IPS DF 4.7 (cell line): ENCODE measurements at regions not wholly inside any gene's neighbourhood (a gene's known extent, or its start where the extent isn't known, plus 50 kb on each side); places are given as distances from the start of the nearest gene placed in this dataset.

Source experiments
- DNase-seq: peaks from one replicate; pipeline ENCODE4 v3.0.0-alpha.2; 2013; ENCODE audit warnings: low spot score; ENCODE audit errors: extremely low read depth

DNA sequence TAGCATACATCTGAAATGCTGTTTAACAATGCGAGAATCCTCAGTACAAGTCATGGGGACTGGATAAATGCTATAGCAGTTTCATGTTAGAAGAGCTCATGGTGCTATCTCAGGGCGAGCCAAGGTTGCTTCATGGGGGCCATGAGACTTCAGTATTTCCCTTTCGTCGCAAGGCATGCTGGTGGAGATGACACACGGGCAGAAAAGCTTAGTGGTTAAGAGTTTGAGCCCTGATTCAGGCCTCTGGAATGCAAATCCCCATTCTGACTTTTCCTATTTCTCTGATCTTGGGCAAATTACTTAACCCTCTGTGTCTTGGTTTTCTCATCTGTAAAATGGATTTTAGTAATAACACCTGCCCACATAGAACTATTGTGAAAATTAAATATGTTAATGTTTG lies 57.4 kb upstream of the EPHA4 start:
- DNase-seq = no peak

DNA sequence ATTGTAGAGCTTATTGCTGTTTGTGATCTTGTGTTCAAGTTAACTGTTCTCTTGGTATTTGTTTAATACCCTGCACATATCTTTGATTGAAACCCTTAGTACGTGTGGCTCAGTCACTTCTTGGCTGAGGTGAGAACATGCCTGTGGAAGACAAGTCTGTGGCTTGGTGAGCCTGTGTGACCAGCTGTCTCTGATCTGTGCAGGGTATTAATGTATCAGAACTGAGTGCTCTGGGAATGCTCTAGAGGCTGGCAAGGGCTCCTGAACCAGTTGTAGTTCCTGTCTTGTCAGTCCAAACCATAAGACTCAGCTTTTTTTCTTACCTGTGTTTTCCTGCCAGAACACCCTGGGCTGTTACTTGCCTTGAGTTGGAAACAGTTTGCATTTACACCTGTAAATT lies 52.4 kb upstream of the EPHA4 start:
- DNase-seq = no peak
